Globus pallidus (tissue), 1 donor: ENCODE measurements at regions not wholly inside any gene's neighbourhood (a gene's known extent, or its start where the extent isn't known, plus 50 kb on each side); places are given as distances from the start of the nearest gene placed in this dataset.
"Not testable (repeated sequence)": the region's sequence is repeated elsewhere in the genome, so short reads cannot be mapped to it uniquely, and the experiment has no call there.

Source experiments
- DNase-seq: peaks from one replicate; pipeline ENCODE4 v3.0.0-alpha.2; 2015; ENCODE audit warnings: low spot score

DNA sequence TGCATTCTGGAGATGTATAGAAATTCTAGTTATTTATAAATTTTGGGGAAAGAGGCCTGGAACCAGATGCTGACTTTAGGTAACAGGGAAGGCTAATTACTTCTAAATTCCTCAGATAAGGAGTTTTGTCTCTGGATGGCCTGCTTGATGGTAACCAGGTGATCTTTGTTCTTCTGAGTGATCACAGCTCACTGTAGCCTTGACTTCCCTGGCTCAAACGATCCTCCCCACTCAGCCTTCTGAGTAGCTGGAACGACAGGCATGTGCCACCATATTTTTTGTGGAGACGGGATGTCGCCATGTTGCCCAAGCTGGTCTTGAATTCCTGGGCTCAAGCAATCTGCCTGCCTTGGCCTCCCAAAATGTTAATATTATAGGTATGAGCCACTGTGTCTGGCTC, 54.4 kb upstream of the MSH6 start:
- no peak for DNase-seq

DNA sequence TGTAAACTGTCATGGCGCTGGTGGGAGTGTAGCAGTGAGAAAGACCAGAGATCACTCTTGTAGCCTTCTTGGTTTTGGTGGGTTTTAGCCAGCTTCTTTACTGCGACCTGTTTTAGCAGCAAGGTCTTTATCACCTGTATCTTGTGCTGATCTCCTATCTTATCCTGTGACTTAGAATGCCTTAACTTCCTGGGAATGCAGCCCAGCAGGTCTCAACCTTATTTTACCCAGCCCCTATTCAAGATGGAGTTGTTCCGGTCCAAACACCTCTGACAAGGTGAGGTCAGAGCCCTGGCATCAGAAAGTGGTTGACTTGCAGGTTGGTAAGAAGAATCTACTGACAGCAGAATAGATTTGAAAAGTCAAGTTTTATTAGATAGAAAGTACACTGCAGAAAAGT, 55.0 kb upstream of the MSH6 start:
- no peak for DNase-seq

DNA sequence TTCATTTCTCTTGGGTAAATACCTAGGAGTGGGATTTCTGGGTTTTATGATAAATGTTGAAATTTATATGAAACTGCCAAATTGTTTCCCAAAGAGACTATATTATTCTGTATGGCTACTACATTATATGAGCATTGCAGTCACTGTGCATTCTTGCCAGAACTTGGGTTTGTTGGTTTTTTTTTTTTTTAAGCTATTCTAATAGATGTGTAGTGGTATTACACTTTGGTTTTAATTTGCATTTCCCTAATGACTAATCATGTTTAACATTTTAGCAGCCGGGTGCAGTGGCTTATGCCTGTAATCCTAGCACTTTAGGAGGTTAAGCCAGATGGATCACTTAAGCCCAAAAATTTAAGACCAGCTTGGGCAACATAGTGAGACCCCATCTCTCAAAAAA, 56.0 kb upstream of the MSH6 start:
- DNase-seq = not testable (repeated sequence)

DNA sequence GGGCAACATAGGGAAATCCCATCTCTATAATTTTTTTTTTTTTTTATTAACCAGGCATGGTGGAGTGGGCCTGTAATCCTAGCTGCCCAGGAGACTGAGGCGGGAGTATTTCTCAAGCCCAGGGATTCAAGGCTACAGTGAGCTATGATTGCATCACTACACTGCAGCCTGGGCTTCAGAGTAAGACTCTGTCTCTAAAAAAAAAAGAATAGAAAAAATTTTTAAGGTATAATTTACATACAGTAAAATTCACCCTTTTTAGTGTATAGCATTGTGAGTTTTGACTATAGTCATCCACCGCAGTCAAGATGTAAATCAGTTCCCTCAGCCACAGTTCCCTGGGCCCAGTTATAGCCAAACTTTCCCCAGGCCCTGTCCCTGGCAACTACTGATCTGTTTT, 57.1 kb upstream of the MSH6 start:
- no peak for DNase-seq

DNA sequence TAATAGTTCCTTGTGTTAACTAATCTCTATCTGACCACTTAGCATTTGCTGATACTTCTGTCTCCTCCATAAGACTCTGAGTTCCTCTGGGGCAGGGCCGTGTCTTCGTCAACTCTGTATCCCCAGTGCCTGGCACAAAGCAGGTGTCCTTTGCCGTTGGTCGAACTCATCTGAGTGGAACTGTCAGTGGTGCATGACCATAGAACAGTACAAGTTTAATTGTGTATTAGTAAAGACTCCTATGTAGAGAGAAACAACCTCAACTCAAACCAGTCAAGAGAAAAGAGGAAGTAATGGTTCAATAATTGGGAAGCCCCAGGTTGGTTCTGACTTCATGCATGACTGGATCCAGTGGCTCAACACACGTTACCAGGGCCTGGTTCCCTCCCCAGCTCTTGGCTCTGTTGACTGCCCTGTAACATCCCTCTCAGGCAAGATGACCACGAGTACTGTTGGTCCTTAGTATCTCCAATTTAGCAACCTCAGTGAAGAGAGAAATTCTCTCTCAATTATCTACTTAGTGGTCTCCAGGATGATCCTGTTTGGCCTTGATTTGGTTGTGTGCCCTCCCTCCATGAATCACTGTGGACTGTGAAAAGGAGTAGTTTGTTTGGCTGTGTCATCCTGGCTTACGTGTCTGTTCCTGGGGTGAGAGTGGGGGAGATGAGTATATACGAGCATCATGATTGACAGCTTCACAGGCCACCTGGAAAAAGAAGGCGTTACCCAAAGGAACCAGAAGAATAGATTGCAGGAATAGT, 58.5 kb upstream of the MSH6 start:
- no peak for DNase-seq

DNA sequence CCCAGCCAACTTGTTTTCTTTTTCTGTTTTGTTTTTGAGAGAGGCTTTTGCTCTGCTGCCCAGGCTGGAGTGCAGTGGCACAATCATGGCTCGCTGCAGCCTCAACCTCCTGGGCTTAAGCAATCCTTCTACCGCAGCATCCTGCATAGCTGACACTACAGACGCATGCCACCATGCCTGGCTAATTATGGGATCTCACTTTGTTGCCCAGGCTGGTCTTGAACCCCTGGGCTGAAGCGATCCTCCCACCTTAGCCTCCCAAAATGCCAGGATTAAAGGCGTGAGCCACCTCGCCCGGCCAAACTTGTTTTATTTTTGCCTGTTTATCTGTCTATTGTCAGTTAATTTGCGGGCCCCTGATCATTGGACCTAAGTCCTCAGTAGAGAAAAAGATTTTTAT, 61.6 kb upstream of the MSH6 start:
- DNase-seq = no peak

DNA sequence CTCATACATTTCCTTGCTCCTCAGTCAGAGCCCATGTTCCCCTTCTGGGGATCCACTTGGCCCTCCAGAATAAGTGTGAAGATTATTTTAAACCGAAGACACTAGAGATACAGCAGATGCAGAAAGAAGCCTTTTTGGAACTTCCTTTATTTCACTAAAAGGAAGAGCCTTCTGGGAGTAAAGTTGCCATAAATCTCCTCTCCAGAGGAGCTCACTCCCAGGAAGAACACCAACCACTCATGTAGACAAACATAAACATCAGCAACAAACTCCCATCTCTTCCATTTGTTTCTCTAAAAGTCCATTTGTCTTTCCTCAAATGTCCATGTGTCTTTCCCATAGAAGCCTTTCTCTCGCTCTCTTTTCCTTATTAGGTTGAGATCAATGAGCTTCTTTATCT, 62.4 kb upstream of the MSH6 start:
- no peak for DNase-seq

DNA sequence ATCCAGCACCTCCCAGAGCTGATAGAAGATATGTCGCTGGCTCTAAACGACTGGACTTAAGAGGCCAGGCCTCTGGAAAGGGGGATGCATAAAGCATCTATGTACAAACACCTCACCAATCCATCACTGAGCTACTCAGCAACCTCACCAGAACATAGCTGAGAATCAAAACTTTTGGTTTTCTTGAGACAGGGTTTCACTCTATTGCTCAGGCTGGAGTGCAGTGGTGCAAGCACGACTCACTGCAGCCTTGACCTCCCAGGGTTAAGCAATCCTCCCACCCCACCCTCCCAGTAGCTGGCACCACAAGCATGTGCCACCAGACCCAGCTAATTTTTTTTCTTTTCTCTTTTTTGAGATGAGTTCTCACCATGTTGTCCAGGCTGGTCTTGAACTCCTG, 62.9 kb upstream of the MSH6 start:
- no peak for DNase-seq

DNA sequence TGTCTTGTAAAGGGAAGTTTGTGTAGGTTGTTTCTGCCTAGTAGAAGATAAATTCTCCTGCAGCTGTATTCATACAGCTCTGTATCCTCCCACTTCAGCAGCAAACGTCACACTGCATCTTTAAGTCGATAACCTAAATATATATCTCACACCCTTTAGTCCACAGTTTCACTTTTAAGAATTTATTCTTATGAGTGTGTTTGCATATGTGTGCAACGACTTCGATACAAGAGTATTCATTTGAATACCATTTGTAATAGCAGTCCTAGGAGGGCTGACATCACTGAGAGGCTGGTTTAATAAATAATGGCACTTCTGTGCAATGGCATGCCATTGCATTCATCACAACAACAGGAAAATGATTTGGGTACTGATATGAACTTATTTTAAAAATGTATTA, 63.8 kb upstream of the MSH6 start:
- no peak for DNase-seq

DNA sequence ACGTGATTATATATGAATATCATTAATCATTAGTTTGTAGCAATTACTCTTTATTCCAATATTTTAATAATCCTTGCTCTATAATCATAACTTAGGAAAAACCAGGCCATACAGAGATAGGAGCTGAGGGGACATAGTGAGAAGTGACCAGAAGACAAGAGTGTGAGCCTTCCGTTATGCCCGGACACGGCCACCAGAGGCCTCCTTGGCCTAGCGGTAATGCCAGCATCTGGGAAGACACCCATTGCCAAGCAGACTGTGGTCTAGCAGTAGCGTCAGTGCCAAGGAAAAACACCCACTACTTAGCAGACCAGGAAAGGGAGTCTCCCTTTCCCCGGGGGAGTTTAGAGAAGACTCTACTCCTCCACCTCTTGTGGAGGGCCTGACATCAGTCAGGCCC, 66.6 kb upstream of the MSH6 start:
- DNase-seq = not testable (repeated sequence)

DNA sequence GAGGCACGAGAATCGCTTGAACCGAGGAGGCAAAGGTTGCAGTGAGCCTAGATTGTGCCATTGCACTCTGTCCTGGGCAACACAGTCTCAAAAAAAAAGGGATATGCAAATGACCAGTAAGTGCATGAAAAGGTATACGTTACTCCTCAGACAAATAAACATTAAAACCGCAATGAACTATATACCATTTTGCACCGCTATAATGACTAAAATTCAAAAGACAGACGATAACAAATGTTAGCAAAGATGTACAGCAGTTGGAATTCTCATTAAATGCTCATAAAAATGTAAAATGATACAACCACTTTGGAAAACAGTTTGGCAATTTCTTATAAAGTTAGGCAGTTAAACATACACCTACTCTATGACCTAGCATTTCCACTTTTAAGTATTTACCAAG, 67.4 kb upstream of the MSH6 start:
- no peak for DNase-seq

DNA sequence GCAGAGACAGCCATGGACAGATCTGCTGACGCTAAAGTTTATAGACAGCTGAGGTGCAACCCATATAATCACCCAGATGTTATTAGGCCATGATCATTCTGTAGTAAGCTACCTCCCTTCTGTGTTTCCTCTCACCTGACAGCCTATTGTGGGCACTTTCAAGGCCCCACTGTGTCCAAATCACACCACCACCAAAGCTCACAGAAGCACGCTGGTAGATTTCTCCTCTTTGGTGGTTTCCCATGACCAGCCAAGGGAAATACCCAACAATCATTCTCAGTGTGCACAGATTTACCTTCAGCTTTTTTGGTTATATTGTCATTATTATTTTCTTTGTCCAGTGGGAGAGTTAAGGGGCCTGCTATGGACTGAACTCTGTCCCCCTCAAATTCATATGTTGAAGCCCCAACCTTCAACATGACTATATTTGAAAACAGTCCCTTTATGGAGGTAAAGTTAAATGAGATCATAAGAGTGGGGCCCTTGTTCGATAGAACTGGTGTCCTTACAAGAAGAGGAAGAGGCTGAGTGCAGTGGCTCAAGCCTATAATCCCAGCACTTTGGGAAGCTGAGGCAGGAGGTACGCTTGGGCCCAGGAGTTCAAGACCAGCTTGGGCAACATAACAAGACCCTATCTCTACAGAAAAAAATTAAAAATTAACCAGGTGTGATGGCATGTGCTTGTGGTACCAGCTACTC, 74.0 kb upstream of the MSH6 start:
- no peak for DNase-seq

DNA sequence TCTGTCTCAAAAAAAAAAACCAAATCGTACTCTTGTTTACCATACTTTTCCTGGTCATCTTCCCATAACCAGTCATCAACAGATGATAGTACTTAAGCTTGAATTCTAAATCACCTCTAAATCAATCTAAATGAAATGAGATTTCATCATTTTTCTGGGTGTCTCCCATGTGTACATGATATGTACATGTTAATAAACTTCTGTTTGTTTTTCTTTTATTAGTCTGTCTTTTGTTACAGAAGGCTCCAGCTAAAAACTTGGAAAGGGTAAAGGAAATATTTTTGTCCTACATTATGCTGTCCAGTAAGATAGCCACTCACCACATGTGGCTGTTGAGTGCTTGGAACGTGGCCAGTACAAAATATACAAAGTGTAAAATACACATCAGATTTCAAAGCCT, 78.7 kb upstream of the MSH6 start:
- DNase-seq = no peak

DNA sequence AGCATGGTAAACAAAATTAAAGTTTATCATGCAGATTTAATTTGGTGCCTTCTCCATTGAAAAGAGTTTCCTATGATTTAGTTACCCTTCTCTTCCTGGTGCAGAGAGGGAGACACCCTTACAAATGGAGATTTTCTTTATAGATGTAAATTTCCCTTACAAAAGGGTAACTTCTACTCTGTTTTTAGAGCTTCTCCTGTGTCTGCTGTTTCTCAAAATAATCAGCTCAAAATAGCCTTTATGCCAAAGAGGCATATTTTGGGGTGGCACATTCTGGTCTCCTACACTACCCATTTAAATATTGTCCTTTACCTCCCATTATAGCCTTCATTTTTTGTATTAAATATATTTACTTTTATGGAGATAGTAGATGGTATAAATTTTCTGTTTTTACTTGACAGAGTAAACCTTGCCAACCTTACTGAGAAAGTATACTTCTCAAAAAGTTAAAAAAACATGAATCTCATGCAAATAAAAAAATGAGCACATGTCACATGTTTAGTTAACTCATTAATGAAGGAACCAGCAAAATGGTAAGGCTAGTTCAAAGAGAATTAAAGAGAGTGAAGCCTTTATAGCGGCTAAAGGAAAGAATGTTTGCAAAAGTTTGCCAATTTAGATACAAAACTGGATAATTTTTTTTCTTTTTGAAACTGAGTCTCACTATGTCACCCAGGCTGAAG, 83.3 kb upstream of the MSH6 start:
- DNase-seq = no peak

DNA sequence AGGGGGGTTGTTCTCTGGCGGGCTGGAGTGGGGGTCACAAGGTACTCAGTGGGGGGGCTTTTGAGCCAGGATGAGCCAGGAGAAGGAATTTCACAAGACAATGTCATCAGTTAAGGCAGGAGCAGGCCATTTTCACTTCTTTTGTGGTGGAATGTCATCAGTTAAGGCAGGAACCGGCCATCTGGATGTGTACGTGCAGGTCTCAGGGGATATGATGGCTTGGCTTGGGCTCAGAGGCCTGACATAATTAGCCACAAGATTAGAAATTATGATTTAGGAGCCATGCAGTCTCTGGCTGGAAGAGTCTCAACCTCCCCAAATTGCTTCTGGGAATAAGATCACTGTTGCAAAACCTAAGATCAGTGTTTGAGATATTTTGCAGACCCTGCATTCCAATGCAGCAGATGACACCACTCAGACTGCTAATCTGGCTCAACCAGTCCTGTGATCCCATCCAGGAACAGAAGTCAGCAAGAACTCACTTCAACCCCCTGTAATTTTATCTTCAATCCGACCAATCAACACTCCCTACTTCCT, 84.4 kb upstream of the MSH6 start:
- DNase-seq = not testable (repeated sequence)

DNA sequence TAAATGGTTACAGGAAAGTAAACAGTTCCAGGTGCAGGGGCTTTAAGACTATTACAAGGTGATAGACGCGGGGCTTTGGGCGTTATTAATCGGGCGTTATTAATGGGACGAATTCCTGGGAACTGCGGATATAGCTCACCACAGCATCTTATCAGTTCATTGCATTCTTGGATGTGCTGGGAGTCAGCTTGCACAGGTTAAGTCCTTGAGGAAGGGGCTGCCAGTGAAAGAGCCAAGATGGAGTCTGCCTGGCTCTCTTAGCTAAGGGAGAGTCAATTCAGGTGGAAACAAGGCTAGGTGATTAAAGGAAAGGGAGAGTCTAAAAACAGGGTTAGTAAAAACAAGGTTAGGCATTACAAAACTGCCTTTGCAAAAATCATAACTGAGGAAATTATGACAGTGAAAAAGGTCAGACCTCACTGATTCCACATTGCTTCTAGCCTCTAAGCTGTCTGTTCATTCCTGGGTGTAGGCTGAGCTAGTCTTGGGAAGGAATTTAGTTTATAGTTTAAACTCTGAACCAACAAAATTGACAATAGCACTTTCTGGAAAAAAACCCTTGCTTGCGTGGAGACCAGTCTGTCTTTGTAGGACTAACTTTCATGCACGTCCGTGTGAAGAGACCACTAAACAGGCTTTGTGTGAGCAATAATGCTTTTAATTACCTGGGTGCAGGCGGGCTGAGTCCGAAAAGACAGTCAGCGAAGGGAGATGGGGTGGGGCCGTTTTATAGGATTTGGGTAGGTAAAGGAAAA, 85.1 kb upstream of the MSH6 start:
- DNase-seq = not testable (repeated sequence)

DNA sequence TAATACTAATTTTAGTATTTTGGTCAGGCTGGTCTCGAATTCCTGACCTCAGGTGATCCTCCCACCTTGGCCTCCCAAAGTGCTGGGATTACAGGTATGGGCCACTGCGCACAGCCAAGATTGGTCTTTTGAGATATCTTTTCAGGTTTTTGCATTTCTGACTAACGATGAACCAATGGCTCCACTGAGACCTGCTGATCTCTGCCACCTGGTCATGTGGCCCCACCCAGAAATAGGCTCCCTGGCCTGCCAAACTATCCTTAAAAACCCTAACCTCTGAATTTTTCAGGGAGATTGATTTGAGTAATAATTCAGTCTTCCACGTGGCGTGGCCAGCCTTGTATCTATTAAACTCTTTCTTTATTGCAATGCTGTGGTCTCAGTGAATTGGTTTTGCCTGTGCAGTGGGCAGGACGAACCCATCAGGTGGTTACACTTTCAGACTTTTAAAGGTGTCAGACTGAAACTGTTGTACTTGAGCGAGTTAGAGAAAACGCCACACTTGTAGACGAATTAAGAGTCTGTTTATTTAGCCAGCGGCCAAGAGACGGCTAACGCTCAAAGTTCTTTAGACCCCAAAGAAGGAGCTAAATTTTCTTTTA, 85.8 kb upstream of the MSH6 start:
- no peak for DNase-seq

DNA sequence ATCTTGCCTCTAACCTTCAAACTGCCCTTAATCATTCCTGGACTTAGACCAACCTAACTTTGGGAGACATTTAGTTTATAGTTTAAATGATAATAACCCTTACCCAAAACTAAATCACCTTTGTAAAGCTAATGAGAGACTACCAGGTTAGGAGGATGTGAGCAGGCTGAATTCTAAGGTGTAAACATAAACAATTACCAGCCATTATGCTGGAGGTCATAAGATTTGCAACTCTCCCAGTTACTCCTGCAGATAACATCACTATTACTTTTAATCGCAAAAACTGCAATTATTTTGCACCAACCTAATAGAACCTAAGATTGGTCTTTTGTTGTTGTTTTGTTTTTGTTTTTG, 86.5 kb upstream of the MSH6 start:
- DNase-seq = no peak

DNA sequence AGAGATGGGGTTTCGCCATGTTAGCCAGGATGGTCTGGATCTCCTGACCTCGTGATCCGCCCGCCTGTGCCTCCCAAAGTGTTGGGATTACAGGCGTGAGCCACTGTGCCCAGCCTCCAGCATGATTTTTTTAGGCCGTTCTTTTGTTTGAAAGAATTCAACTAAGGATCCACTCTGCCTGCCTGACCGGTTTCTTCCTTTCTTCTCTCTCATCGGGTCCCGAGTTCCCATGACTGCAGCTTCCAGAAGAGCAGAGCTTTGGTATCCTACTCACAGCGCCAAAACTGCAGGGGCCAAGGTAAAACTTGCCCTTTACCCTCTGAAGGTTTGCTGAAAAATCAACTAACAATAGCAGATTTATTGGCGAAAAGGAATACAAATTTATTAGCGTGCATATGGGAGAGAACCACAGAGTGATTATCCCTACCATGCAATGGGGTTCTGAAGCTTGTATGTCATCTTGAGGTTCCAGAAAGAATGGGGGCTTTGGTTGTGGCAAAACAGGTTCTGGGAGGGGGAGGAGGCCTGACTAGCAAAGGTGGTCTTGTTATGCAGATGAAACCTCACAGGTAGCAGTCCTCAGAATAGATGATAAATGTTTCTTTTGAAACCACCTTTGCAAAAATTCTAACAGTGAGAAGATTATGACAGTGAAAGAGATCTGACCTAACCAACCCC, 87.0 kb upstream of the MSH6 start:
- no peak for DNase-seq

DNA sequence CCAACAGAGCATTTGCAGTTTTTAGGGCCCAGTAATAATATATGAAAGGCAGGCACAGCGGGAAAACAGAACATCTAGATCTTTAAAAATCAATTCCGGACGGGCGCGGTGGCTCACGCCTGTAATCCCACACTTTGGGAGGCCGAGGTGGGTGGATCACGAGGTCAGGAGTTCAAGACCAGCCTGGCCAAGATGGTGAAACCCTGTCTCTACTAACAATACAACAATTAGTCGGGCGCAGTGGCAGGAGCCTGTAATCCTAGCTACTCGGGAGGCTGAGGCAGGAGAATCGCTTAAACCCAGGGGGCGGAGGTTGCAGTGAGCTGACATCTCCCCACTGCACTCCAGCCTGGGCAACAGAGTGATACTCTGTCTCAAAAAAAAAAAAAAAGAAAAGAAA, 88.5 kb upstream of the MSH6 start:
- DNase-seq = not testable (repeated sequence)

DNA sequence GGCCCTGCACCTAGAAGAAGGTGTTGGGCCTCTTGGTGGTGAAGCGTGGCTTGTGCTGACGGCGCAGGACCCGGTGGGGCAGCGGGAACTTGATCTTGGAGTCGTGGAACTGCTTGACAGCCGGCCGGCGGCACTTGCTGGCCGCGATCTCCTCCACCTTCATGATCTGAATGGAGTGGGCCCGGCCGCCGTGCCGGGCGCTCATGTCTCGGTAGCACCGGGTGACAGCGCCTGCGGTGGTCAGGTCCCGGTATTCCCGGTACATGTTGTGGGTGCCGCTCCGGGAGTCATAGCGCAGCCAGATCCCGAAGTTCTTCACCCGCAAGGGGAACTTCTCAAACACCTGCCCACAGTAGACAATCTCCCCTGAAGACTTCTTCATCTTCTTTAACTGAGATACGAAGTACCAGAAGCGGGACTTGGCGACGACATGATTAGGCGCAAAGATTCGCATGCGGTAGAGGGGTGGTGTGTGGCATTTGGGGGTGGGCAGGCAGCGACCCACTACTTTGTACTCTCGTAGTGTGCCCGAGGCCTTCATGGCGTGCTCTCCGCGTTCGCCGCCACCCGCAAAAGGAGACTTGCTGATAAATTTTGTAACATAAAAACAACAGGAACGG, 92.1 kb upstream of the MSH6 start:
- DNase-seq = not testable (repeated sequence)
